ENCODE measurements at regions not wholly inside any gene's neighbourhood (a gene's known extent, or its start where the extent isn't known, plus 50 kb on each side); places are given as distances from the start of the nearest gene placed in this dataset.

DNA sequence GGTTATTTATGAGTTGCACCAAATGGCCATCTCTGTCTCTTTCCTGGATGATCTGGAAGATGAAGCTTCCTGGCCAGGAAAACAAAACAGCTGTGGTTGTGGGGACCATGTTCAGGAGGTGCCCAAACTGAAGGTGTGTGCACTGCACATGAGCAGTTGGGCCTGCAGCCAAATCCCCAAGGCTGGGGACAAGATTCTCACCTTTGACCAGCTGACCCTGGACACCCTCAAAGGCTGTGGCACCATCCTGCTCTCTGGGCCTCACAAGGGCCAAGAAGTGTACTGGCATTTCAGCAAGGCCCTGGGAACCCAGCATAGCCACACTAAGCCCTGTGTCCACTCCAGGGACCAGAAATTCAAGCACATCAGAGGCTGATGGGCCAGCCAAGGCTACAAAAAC lies 84.2 kb downstream of the KCNRG start:
- intact Hi-C loops (cut with micrococcal nuclease): no loop called here

DNA sequence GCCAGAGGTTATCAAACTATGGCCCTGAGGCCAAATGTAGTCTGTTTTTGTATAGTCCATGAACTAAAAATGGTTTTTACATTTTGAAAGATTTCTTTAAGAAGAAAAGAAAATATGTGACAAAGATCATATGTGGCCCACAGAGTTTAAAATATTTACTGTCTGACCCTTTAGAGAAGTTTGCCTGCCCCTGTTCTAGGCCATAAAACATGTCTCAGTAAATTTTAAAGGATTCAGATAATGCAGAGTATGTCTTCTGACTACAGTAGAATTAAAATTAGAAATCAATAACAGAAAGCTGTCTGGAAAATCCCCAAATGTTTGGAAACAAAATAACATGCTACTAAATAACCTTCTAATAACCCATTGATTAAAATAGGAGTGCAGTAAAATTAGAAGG lies 86.3 kb downstream of the KCNRG start:
- intact Hi-C loops (cut with micrococcal nuclease): no loop called here

DNA sequence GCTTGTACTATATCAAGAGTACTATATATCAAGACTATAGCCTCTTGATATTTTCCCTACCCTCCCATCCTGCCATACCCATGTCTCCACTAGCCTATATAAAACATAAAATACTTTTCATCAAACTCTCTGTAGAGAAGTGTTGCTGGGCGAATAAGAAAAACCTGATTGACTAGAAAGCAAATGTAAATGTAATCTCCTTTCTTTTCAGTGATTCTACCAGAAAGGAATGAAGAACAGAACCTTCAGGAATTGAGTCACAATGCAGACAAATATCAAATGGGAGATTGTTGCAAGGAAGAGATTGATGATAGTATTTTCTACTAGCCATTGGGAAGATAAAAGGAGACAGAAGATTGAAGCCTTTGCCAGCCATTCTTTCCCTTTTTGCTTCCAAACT lies 89.2 kb downstream of the KCNRG start:
- intact Hi-C loops (cut with micrococcal nuclease): no loop called here

DNA sequence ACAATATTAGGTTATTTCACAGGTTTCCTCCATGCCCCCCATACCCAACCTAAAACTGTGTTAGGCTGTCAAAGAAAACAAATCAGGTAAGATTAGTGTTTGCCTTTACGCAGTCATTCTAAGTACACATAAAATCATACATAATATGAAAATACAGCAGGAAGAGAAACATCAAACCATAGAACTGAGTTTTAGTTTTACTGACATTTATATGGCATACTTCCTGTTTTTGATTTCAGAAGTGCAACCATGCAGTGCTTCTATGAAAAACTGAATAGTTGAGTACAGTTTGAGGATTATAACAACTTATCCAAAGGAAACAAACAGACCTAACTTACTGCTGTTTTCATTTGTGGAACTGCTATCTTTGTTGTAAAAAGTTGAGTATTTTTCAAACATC lies 91.3 kb downstream of the KCNRG start:
- intact Hi-C loops (cut with micrococcal nuclease): no loop called here

DNA sequence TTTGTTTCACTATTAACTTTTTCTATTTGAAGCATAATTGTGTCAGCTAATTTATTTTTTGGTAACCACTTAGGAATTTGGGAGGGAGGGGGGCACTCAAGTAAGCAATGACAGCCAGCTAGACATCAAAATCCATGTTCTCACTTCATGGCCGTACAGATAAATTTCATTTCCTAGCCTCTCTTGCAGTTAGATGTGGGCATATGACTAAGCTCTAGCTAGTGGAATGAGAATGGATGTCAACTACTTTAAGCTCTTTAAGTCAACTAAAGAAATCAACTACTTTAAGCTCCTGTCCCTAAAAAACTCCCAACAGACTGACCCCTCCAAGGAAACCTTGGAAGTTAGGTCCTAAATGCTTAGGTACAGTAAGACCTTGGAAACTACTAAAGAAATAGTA lies 92.0 kb downstream of the KCNRG start:
- intact Hi-C loops (cut with micrococcal nuclease): no loop called here

DNA sequence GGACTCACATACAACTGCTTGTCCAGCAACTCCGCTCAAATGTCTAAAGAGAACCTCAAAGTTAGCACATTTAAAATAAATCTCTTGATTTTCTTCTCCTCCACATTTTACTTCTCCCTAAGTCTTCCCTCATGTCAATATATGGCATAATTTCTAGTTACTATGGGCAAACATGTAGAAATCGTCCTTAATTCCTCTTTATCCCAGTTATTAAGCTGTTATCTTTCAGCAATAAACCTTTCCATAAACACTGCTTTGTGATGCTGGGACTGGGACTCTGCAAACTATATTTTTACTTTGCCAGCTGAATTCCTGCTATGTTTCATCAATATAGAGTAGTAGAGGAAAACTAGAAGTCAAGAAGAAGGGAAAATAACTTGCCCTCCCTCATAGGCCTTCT lies 99.7 kb downstream of the KCNRG start:
- intact Hi-C loops (cut with micrococcal nuclease): no loop called here

DNA sequence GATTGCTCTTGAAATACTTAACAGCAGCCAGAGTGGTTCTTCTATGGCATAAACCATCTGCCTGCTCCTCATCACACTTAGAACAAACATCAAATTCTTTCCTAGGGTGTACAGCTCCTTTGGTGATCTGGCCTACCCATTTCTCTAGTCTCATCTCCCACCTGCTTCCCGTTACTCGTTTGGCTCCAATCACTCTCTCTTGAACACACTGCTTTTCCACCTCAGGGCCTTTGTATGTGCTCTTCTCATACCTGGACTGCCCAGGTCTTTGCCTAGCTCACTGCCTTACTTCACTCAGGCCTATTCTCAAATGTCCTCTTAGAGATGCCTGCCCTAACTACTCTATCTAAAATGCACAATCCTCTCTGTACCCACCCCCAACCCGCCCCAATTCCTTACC lies 100.5 kb downstream of the KCNRG start:
- intact Hi-C loops (cut with micrococcal nuclease): no loop called here

DNA sequence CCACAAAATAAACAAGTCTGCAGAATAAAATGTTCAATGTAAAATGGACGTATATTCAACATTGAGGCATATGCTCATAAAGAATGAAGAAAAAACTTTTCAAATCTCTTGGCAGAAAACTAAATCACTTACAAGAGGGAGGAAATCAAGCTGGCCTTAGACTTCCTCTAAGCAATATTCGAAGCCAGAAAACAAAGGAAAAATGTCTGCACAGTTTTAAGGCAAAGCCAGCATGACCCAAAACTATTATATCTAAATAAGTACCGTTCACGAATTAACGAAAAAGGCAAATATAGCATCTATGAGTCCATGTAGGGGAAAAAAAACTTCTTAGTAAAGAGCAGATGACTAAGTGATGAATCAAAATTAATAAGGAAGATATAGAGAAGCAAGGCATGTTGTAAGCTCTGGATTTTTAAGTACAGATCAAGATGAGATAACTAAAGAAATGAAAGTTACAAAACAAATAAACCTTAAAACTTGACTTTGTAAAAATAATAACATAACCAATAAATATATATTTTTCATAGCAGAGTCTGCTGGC lies 101.3 kb downstream of the KCNRG start:
- intact Hi-C loops (cut with micrococcal nuclease): no loop called here

DNA sequence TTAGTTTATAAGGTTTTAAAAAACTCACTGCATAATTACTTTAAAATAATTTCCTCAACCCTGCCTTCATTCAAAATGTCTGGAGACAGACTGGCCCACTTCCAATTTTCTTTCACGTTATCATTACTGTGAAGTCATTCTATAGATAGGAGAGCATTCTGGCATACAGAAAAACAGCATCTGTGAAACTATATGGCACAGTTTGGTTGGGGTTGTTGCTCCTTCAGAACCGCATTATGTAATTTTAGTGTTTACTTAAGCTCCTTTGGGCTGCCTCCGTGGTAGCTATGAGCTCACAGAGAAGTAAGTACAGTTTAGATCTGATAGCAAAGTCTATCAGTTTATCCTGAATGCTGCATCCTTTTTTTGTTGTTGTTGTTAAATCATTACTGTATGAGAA lies 104.3 kb downstream of the KCNRG start:
- intact Hi-C loops (cut with micrococcal nuclease): no loop called here

DNA sequence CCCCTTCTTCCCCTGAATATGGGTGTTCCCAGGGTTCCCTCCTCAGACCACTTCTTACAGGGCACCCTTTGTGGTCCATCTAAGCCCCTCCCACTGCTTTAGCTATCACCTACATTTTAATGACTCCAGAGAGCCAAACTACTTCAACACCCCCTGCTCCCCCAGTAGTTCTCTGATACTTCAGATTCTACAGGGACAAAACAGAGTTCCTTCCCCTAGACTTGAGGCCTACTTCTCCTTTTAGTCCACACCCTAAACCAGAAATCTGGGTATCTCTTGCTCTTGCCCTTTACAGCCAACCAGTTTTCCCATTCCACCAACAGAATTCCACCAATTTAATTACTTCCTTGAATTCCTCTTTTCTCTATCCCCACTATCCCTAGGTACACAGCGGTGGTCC lies 107.2 kb downstream of the KCNRG start:
- intact Hi-C loops (cut with micrococcal nuclease): loop anchor here (10.0 kb wide), 2 partner anchors 682 to 1462 kb away; partner anchors contain the start of gene WDFY2

DNA sequence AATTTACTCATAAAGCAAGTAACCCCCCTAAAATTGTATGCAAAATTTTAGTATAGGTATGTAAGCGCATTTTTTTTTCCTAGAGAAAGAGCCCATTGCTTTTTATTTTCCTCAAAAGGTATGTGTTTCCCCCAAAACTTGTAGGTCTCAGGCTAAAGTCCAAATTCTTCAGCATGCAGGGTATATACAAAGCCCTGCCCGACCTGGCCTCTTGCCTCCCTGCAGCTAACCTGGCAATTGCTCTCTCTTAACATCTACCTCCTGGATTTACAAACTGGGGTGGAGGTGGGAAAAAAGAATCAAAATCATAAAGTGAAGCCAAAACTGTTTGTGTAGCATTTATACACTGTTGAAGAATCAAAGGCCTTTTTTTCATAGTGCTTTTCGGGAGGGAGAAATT lies 107.8 kb downstream of the KCNRG start:
- intact Hi-C loops (cut with micrococcal nuclease): loop anchor here (10.0 kb wide), 2 partner anchors 682 to 1462 kb away; partner anchors contain the start of gene WDFY2

DNA sequence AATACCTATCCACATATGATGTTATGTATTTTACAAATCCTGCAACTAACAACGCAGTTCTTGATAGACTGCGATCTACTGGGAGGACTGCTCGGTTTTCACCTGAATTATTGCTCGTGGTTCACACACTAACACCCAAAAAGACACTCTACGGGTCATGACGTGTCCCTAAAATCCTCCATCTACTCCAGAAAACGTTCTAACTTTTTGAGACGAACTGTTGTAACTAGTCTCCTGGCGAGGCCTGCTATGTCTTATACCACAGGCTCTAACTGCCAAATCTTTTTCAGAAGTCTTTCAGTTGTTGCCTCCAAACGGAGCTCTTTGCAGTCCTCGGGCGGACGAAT lies 108.2 kb downstream of the KCNRG start:
- intact Hi-C loops (cut with micrococcal nuclease): loop anchor here (10.0 kb wide), 2 partner anchors 681 to 1461 kb away; partner anchors contain the start of gene WDFY2

DNA sequence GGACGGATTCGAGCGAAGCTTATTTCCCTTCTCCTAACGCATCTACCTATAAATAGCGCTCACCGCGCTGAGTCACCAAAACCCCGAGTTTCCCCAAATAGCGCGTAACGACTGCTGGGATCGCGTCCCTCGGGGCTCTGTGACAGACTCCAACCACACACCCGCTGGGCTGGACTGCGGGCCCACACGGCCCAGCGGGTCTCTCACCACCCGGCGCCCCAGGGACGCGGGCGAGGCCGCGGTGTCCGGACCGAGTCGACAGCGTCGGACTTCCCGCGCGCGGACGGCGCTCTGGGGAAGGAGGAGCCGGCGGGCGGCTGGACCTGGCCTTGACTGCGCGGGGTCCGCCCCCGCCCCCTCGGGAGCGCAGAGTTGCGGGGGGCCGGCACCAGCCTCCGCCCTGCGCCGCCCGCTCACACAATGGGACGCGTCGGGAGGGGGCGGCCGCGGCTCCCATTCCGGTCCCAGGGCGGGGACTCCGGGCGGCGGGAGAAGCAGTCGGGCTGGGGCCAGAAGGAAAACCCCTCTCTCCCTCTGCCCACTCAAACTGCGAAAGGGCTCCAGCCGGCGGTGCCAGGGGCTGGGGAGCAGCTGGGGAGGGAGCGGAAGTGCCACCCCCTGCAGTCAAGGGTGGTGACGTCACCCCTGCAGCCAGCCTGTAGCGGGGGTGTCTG lies 108.8 kb downstream of the KCNRG start:
- intact Hi-C loops (cut with micrococcal nuclease): loop anchor here (1.0 to 10.0 kb wide), 6 partner anchors 42 to 1461 kb away; partner anchors contain the start of genes KPNA3, SPRYD7, TRIM13 and WDFY2

DNA sequence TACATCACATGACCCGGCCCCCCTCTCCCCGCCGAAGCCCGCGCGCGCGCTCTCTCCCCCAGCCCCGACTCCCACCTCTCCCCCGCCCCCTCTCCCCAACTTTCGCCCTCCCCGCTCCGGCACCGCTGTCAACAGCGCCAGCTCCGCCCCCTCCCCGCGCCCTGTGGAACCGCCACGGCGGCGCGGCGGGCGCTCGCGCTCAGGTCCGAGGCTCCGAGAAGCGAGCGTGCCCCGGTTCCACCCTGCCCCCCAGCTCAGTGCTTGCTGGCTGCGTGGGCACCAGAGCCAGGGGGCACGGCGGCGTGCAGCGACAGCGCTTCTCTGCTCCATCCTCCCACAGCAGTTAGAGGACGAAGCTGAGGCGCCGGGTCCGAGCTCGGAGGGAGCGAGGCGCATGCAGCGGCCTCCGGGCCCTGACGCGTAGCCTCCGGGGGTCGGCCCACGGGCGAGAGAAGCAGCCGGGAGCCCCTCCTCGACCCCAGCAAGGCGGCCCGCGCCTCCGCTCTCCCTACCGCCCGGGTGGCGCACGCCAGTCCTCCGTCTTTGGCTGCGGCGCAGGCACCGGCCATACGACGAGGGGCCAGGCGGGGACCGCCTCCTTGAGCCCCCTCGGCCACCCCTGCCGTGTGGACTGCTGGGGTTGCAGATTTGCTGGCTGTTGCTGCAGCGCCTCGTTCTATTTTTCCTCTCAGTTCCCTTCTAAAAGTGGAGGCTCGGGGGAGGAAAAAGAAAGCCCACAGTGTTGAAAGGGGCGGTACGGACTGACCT lies 109.5 kb downstream of the KCNRG start:
- intact Hi-C loops (cut with micrococcal nuclease): loop anchor here (1.0 to 10.0 kb wide), 13 partner anchors 42 to 1460 kb away; partner anchors contain the start of genes KPNA3, SPRYD7, TRIM13 and WDFY2

DNA sequence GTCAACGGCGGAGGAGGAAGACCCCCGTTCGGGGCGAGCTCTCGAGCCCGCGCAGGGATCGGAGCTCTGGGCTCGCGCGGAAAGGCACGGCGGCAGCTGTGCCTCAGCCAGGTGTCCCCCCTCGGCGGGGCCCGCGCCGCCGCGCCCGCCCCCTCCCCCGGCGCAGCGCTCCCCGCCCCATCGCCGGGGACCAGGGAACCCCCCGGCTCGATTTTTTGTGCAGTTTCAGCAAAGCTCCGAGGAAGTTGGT lies 110.0 kb downstream of the KCNRG start:
- intact Hi-C loops (cut with micrococcal nuclease): loop anchor here (1.0 to 10.0 kb wide), 11 partner anchors 112 to 1460 kb away; partner anchors contain the start of genes KPNA3, SPRYD7 and WDFY2

DNA sequence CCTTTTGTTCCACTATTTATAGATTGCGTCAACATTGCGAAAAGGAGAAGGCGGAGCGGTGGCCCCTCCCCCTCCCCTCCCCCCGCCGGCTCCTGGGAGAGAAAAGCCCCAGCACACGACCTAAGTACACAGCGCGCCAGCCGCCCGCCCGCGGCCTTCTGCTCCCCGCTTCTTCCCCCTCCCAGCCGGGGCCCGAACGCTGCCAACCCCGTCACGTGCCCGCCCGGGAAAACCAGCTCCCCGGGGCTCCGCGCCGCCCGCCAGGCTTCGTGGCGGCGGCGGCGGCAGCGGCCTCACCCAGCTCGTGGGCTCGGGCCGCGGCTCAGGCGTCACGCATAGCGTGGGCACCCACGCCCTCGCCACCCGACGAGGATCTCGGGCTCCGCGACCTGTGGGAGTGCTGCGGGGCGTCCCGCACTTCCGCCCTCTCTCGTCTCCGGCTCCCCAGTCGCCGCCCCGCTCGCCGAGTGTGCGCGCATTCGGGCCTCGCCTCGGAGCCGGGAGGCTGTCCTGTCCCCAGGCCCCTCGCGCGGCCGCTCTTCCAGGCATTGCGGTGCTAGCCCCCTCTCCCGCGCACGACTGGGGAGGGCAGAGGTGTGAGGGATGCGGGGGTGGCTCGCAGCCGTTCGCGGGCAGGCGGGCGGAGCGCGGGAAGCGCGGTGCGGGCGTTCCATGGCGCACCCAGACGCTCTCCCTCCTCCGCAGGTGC lies 110.5 kb downstream of the KCNRG start:
- intact Hi-C loops (cut with micrococcal nuclease): loop anchor here (1.0 to 10.0 kb wide), 11 partner anchors 112 to 1459 kb away; partner anchors contain the start of genes KPNA3, SPRYD7 and WDFY2

DNA sequence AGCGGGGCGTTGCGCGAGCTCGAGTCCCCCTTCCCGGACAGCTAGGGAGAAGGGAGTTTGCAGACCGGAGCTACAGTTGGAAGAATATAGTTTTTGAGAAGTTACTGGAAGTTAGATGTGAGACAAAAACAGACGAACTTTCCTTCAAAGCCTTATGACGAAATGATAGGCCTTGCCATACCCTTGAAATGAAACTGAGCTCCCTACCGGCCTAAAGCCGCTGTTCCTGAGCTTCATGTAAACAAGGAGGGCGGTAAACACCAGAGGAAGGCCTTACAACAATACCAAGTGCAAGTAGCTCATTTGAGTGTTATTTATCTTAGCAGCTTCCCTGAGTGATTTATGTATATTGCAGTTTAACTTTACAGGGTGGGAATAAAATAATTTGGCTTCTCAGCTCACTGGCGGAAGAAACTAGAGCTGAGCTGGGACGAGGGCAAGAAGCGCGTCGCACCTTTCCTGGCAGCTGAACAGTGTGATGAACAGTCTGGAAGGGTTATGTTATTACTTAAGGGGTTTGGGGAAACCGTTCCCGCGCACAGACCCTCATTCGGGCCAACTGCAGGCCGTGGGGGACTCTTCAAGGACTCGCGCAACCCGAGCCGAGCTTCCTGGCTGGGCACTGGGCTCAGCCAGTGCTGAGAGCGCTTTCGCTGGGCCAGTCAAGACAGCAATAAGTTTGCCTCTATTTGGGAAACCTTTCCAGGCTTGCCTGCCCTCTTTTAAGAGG lies 111.2 kb downstream of the KCNRG start:
- intact Hi-C loops (cut with micrococcal nuclease): loop anchor here (5.0 to 10.0 kb wide), 8 partner anchors 111 to 1458 kb away; partner anchors contain the start of gene WDFY2

DNA sequence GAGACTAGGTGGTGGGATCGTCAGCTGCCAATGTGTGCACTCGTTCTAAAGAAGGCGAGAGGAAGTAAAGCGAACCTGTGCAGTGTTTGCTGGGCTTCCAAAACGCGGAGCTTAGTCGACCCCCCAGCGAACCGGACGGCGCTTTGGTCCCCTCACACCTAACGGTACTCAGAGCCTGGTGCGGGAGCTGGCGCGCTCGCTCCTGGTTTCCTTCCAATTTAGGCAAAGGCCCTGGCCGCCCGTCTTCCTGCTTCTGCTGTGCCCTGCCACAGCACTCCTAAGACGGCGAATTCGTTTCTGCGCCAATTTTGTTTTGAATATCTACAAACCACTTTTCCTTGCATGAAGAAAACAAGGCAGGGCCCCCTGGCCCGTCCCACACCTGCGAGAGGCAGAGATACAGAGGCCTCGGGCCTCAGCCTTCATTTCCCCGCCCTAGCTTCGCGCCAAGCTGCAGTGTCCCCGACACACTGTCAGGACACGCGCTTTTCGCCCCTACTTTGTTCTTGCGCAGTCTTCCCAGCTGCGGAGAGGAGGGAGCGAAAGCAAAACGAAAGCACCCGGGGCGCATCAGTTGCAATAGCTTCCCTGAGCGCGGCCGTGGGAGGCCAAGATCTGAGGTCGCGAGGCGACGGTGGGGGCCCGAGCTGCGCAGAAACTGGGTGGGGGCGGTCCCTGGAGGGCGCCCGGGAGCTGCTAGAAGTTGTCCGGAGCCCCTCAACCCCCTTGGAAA lies 111.9 kb downstream of the KCNRG start:
- intact Hi-C loops (cut with micrococcal nuclease): loop anchor here (5.0 to 10.0 kb wide), 8 partner anchors 110 to 1458 kb away; partner anchors contain the start of gene WDFY2

DNA sequence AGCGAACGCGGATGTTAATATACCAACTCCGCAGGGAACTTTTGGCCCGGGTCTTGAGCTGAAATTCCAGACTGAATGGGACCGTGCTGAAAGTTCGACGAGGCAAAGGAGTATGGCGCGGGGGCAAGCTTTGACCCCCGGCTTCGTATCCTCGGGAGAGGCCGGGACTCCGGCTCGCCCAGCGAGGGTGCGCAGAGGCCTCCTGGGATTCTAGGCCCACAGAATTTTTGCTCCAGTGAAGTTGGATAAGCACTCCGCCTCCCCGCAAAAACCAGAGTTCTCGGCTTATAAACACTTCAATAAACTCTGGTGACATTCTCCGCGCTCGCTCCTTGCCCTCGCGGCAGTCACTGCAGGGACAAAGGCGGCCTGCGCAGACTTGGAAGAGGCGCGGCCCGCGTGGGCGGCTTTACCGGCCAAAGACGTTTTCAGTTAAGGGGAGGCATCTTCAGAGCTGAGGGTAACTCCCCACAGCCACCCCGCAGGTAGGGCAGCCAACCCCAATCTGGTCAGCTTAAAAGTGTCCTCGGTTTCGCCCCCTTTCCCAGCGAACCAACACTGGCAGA lies 112.6 kb downstream of the KCNRG start:
- intact Hi-C loops (cut with micrococcal nuclease): loop anchor here (5.0 to 10.0 kb wide), 8 partner anchors 109 to 1457 kb away; partner anchors contain the start of gene WDFY2

Measured in T-helper 2 cell treated with Interferon-gamma antibody and Interleukin-4, amounts not matched to agents 100 ng/mL and 5 ng/mL, for 36 hours (primary cell).